ENCODE measurements at regions not wholly inside any gene's neighbourhood (a gene's known extent, or its start where the extent isn't known, plus 50 kb on each side); places are given as distances from the start of the nearest gene placed in this dataset.

DNA sequence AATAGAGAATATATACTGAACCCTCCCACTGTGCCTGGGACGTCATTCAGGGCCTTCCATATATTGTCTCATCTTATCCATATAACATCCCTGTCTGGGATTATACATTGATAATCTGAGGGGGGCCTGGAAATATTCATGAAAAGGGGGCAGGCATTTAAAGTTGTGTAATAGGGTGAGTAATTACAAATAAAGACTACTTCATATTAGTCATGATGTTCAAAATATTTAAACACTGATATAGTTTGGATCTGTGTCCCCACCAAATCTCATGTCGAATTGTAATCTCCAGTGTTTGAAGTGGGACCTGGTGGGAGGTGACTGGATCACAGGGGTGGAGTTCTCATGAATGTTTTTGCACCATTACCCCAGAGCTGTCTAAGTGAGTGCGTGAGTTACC, 97.8 kb downstream of the AQP9 start:
- no peak for DNase-seq
- no peak overlapping the region for H3K27ac Mint-ChIP-seq
- H3K27me3 Mint-ChIP-seq = no peaks in the 10 kb centered on the region
- H3K36me3 Mint-ChIP-seq = no peaks in the 10 kb centered on the region
- H3K9me3 Mint-ChIP-seq = no peaks in the 10 kb centered on the region
- no peak for ATAC-seq (replicated peaks)
- no peak overlapping the region for H3K4me3 Mint-ChIP-seq
- H3K4me1 Mint-ChIP-seq = no peaks in the 10 kb centered on the region

DNA sequence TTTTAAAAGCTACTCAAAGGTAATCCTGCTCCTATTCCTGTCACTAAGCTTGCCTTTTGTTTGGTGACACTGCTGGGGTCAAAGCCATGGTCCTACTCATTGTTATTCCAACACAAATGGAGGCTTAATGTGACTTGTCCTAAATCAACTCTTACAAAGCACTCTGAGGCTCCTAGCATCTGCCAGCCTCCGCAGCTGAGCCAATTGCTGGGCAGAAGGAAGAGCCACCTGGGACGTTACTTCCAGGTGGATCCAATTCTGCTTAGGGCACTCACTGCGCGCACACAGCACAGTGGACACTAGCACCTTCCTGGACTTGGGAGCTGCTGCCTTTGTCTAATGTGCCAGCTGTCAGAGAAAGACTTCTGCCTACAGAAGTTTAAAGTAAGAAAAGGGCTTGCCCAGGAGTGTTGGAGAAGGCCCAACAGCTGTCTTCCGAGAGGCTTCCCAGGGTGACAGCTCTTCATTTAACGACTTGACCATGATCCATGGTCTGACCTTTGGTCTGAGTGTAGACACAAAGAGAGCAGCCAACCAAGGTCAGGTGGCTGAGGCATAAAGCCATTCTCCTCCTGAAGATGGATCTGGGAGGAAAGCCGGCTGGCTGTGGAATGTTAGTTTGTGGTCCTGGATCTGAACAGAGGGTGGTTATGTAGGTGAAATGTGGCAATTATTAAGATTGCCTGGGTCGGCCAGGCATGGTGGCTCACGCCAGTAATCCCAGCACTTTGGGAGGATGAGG, 102.2 kb downstream of the AQP9 start:
- H3K4me1 Mint-ChIP-seq = peaks cover 3 to 4% of the 10 kb centered on the region in 2 donors
- H3K27ac Mint-ChIP-seq = no peak overlapping the region
- H3K9me3 Mint-ChIP-seq = no peaks in the 10 kb centered on the region

DNA sequence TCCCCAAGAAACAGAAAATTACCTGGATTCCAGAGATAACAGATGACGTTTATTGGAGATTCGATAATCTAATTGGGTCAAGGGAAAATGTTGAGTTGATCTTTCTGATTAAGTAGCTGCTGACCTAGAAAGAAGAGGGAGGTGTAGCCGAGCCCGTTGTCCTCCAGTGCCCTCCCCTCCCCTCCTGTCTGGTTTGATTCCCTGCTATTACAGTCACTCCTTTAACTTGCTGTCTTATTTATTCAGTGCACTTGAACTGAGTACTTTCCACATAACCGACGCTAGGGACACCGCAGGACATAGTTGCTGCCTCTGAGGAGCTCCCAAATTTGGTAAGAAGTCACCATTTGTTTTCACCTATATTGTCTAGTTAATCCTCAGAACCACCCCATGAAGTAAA, 103.7 kb downstream of the AQP9 start:
- peaks cover 3 to 4% of the 10 kb centered on the region in 2 donors for H3K4me1 Mint-ChIP-seq
- DNase-seq = no peak
- no peaks in the 10 kb centered on the region for H3K27me3 Mint-ChIP-seq
- H3K9me3 Mint-ChIP-seq = no peaks in the 10 kb centered on the region
- no peak overlapping the region for H3K27ac Mint-ChIP-seq
- no peak overlapping the region for H3K4me3 Mint-ChIP-seq
- H3K36me3 Mint-ChIP-seq = no peaks in the 10 kb centered on the region
- no peak for ATAC-seq (replicated peaks)

More for the DNA sequence above, 102.2 kb downstream of the AQP9 start:
- Mint-ChIP-seq H3K36me3 (no peaks in the 10 kb centered on the region), H3K27me3 (no peaks in the 10 kb centered on the region), H3K4me3 (no peak overlapping the region)
- no peak for ATAC-seq (replicated peaks)
- no peak for DNase-seq

DNA sequence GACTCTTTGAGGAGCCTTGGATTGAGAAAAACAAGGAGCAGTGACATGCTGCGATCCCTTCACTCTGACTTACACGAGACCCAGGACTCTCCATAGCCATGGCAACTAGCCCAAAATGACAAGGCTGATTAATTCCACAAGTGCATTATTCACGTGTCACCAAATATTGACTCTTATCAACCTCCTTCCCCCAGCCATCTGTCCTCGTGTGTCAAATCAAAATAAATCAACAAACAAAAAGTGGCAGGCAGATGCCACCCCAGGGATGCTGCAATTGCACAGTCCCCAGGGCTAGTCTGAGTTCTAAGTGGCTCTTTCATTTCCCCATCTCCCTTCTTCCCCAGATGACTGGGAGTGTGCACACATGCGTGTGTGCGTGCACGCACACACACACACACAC, 104.9 kb downstream of the AQP9 start:
- Mint-ChIP-seq H3K27me3 (no peaks in the 10 kb centered on the region), H3K4me3 (no peak overlapping the region), H3K36me3 (no peaks in the 10 kb centered on the region), H3K27ac (peak overlapping the region; percentile 49), H3K4me1 (peaks cover 3 to 4% of the 10 kb centered on the region in 2 donors), H3K9me3 (no peaks in the 10 kb centered on the region)
- DNase-seq (no peak), ATAC-seq (replicated peaks) (peak; percentile 61 to 68)

DNA sequence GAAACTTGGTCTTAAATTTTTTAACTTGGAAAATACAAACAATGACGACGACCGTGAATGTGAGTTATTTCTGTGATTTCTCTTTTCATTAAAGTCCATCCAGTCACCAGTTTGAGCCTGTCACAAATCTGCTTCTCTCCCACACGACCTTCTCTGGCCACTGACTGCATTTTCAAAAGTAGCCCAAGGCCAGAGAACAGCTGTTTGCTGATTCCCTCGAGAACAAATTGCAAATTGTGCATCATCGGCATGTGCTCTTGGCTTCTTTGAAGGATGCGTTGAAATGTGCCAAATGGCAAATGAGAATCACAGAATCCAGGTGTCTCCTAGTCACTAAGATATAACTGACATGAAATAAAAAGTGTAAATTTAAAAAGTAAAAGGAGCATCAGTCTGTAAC, 106.4 kb downstream of the AQP9 start:
- no peak overlapping the region for H3K4me3 Mint-ChIP-seq
- H3K27ac Mint-ChIP-seq = no peak overlapping the region
- H3K36me3 Mint-ChIP-seq = no peaks in the 10 kb centered on the region
- no peaks in the 10 kb centered on the region for H3K27me3 Mint-ChIP-seq
- no peak for ATAC-seq (replicated peaks)
- H3K4me1 Mint-ChIP-seq = peaks cover 3 to 4% of the 10 kb centered on the region in 2 donors
- no peak for DNase-seq
- H3K9me3 Mint-ChIP-seq = no peaks in the 10 kb centered on the region

DNA sequence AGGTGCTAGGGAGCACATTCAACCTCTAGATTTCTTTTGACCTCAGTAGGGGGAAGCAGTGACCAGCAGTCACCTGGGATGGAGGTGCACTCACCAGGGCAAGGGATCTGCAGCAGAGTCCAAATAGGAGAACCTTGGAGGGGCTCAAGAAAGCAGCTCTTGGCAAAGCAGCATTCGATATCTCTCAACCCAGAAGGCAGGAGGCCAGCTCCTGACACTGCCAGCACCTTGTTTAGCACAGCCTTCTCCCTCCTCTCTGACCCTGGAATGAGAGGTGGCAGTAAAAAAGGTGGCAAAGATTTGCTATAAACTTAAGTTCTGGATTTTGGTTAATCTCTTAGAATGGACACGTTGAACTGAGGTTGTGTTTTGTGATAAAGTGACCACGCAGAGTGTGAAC, 107.9 kb downstream of the AQP9 start:
- Mint-ChIP-seq H3K36me3 (no peaks in the 10 kb centered on the region), H3K4me3 (no peak overlapping the region), H3K27me3 (peaks cover under 1 to 2% of the 10 kb centered on the region in 2 donors), H3K4me1 (peaks cover 3 to 4% of the 10 kb centered on the region in 2 donors), H3K9me3 (no peaks in the 10 kb centered on the region), H3K27ac (no peak overlapping the region)
- ATAC-seq (replicated peaks) (no peak), DNase-seq (no peak)

DNA sequence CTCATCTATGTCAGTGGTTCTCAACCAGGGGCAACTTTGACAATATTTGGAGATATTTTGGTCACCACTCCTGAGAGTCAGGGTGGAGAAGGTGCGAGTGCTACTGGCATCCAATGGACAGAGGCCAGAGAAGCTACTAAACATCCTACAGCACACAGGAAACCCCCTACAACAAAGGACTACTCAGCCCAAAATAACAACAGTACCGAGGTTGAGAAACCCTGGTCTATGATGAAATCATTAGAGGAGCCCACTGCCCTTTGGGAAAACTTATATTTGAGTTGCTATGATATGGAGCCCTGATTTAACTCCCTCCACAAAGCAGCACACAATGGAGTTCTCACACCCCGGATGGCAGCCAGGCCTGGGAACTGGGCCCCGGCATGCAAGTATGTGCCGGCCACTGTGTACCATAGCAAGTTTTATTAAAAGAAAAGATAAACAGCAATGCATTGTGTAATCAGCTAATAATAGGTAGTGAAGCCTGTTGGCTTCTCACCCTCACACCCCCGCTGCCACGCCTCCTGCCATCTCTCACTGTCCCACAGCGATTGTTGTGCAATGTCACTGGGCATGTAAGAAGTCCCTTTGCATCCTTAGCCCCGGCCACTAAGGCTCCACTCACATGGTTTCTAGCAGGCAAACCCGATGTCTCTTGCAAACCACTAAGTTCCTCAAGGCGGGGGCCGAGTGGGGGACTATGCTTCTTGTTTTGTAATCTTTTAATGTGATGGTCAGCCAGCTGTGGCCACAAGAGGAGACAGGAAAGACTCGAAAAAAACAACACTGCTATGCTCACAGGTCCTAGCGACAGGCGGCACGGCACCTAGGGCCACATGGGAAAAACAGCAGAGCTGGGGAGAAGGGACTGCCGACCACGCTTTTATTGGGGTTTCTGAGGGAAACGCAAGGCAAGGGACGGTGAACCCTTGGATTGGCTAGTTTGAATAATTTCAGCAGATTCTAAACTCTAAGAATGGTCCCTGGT, 110.0 kb downstream of the AQP9 start:
- DNase-seq = no peak
- Mint-ChIP-seq H3K27me3 (peaks cover 6 to 18% of the 10 kb centered on the region in 2 donors), H3K9me3 (no peaks in the 10 kb centered on the region), H3K4me1 (peaks cover 2 to 3% of the 10 kb centered on the region in 2 donors), H3K4me3 (no peak overlapping the region), H3K36me3 (no peaks in the 10 kb centered on the region), H3K27ac (no peak overlapping the region)
- ATAC-seq (replicated peaks) = no peak

DNA sequence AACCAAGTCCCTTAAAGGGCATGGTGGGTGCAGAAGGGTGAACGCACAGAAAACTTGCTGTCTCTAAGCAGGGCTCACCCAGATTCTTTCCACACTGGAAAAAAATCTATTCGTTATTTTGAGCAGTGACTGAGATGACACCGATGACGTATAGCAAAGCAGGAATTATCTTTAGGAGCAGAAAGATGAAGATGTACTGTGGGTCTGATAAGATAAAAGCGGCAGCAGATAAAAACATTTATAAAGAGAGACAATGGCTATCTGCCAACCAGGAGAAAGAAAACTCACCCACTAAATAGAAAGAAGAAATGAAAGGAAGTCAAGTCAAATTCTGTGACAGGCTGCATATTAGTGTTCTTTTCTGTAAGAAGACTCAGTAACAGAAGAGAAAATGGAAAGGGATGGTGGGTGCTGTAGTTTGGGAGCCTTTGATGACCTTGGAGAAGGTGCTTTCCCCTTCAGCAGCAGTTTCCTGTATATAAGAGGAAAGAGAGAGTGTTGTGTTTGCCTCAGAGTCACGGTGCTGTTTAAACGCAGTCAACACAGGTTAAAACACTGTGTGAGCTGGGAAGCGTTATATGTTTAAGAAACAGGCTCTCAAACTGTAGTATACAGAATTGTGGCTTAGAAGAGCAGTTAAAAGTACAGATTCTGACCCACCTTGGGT, 111.6 kb downstream of the AQP9 start:
- Mint-ChIP-seq H3K36me3 (no peaks in the 10 kb centered on the region), H3K4me3 (no peak overlapping the region), H3K27me3 (peaks cover 6 to 18% of the 10 kb centered on the region in 2 donors), H3K9me3 (no peaks in the 10 kb centered on the region), H3K27ac (no peak overlapping the region), H3K4me1 (no peaks in the 10 kb centered on the region)
- DNase-seq = no peak
- ATAC-seq (replicated peaks) = no peak

DNA sequence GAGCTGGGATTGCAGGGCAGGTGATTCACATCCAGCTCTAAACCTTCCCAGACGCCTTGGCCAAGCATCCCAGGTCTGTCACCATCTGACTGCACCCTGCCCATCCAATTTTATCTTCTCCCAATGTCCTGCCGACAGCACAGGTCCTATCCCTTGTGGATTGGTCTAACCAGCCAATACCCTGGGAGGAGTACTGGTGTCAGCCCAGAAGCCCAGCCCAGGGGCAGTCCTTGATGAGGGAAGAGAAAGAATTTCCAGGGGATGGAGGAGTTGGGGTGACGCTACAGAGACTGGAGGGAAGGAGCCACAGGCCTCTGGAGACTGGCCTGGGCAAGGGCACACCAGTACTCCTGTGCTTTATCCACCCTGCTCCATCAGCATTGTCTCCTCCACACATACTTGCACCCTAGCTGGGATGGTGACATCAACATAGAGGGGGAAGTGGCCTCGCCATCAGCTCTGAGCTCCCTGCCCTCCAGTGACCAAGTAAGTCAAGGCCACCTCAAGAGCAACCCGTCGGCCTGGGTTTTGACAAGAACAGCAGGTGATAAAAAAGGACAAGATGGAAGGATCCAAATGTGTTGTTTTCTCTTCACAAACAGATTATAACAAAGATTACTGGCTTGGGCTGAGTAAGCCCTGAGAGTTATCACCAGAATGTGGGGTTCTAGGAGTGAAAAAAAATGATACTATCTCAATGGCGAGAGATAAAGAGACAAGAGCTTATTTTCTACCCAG, 114.6 kb downstream of the AQP9 start:
- peaks cover 12 to 26% of the 10 kb centered on the region in 2 donors for H3K27me3 Mint-ChIP-seq
- ATAC-seq (replicated peaks) (no peak), DNase-seq (no peak)
- no peak overlapping the region for H3K27ac Mint-ChIP-seq
- no peaks in the 10 kb centered on the region for H3K36me3 Mint-ChIP-seq
- H3K4me1 Mint-ChIP-seq = no peaks in the 10 kb centered on the region
- no peak overlapping the region for H3K4me3 Mint-ChIP-seq
- H3K9me3 Mint-ChIP-seq = peaks cover 2 to 3% of the 10 kb centered on the region in 2 donors

DNA sequence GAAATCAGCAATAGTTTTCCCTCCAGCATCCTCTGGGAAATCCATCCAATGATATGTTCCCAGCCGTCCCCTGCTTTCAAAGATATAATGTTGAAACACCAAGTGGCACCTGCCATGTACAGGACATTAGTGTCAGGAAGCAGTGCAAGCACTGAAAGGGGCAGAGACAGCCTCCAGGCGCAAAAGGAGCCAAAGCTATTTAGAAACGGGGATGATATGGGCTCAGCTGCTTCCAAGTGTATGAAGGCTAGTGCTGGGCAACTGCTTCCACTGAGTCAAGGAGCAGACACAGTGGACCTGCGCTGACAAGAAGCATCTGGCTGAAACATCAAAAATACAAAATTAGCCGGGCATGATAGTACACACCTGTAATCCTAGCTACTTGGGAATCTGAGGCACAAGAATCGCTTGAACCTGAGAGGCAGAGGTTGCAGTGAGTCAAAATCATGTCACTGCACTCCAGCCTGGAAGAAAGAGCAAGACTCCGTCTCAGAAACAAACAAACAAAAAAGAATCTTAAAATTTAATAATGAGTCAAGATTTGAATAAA, 119.7 kb downstream of the AQP9 start:
- no peak for DNase-seq
- Mint-ChIP-seq H3K9me3 (peaks cover 2 to 3% of the 10 kb centered on the region in 2 donors), H3K4me3 (no peak overlapping the region), H3K27me3 (peaks cover 6 to 9% of the 10 kb centered on the region in 2 donors), H3K27ac (no peak overlapping the region), H3K4me1 (no peaks in the 10 kb centered on the region), H3K36me3 (no peaks in the 10 kb centered on the region)
- ATAC-seq (replicated peaks) = no peak

DNA sequence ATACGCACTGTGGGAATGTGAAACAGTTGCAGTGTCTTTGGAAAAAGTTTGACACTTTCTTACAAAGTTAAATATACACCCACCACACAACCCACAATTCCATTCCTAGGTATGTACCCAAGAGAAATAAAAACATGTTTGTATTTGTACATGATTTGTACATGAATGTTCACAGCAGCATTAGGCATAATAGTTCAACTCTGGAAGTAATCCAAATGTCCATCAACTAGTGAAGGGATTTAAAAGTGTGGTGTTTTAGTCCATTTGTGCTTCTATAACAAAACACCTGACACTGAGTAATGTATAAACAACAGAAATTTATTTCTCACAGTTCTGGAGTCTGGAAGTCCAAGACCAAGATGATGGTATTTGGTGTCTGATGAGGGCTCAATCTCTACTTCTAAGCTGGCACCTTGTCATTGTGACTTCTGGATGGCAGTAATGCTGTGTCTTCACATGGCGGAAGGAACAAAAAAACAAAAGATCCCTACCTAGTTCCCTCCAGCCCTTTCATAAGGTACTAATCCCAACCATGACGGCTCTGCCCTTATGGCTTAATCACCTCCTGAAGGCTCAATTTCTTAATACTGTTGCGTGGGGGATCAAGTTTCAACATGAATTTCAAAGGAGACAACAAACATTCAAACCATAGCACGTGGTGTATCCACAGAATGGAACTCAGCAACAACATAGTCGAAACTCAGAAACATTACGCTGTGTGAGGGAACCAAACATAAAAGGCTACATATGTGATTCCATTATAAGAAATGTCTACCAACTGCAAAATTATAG, 120.5 kb downstream of the AQP9 start:
- DNase-seq (no peak), ATAC-seq (replicated peaks) (no peak)
- H3K27me3 Mint-ChIP-seq = peaks cover 6 to 8% of the 10 kb centered on the region in 2 donors
- no peak overlapping the region for H3K27ac Mint-ChIP-seq
- no peaks in the 10 kb centered on the region for H3K36me3 Mint-ChIP-seq
- H3K4me1 Mint-ChIP-seq = no peaks in the 10 kb centered on the region
- peaks cover 2 to 3% of the 10 kb centered on the region in 2 donors for H3K9me3 Mint-ChIP-seq
- no peak overlapping the region for H3K4me3 Mint-ChIP-seq

DNA sequence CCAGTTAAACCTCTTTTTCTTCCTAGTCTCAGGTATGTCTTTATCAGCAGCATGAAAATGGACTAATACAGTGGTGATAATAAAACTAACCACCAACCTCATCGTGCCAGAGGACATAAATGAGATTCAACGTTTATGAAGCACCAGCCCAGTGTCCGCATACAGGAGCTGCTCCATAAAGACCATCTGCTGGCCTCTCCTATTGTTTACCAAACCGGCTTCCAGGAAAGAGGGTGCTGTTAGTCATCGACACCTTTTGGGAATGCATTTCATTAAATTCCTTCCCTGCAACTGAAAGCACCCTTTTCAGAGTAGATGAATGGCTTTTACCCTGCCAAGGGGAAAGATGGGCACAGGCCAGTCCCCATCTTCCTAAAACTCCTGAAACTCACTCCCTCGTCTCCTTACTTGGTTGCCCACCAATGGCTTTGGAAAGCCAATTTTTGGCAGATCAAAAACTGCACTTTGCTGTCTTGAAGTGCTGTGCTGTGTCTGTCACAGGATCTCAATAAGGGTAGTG, 122.1 kb downstream of the AQP9 start:
- no peak for DNase-seq
- H3K9me3 Mint-ChIP-seq = no peaks in the 10 kb centered on the region
- H3K4me3 Mint-ChIP-seq = no peak overlapping the region
- peaks cover 1 to 4% of the 10 kb centered on the region in 2 donors for H3K27me3 Mint-ChIP-seq
- no peak for ATAC-seq (replicated peaks)
- H3K36me3 Mint-ChIP-seq = no peaks in the 10 kb centered on the region
- H3K4me1 Mint-ChIP-seq = no peaks in the 10 kb centered on the region
- H3K27ac Mint-ChIP-seq = no peak overlapping the region

DNA sequence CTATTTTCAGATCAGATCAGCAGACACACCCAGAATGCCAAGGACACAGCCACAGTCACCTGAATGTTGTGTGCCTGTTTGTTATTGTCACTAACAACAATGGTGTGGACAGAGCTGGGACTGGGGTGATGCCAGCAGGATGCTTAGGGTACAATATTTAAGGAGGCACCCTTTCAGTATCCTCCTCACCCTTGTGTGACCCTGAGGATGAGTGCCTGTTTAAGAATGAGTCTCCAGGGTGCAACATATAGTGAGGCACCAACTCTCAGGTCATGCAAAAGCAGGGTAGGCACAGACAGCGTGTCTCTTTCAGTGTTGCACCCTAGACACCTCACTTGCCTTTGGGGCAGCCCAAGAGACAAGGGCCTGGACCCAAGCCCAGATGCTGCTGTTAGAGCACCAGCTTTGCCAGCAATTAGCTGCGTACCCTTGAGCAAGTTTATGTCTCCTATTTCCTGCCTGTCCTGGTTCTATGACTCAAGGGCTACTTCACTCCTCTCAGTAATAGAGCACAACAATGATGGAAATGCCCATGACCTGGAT, 122.6 kb downstream of the AQP9 start:
- H3K9me3 Mint-ChIP-seq = no peaks in the 10 kb centered on the region
- no peaks in the 10 kb centered on the region for H3K36me3 Mint-ChIP-seq
- H3K27ac Mint-ChIP-seq = no peak overlapping the region

More for the DNA sequence above, 122.6 kb downstream of the AQP9 start:
- Mint-ChIP-seq H3K4me3 (no peak overlapping the region), H3K4me1 (no peaks in the 10 kb centered on the region), H3K27me3 (no peaks in the 10 kb centered on the region)
- DNase-seq (no peak), ATAC-seq (replicated peaks) (no peak)

All from stimulated activated naive B cell treated with anti-CD40 and anti-IgM and Interleukin-4, amounts not matched to agents 10 μg/mL and 1 μg/mL and 100 μg/mL, for 72 hours (primary cell).